ENCODE measurements at regions not wholly inside any gene's neighbourhood (a gene's known extent, or its start where the extent isn't known, plus 50 kb on each side); places are given as distances from the start of the nearest gene placed in this dataset.
"Not testable (repeated sequence)": the region's sequence is repeated elsewhere in the genome, so short reads cannot be mapped to it uniquely, and the experiment has no call there.

DNA sequence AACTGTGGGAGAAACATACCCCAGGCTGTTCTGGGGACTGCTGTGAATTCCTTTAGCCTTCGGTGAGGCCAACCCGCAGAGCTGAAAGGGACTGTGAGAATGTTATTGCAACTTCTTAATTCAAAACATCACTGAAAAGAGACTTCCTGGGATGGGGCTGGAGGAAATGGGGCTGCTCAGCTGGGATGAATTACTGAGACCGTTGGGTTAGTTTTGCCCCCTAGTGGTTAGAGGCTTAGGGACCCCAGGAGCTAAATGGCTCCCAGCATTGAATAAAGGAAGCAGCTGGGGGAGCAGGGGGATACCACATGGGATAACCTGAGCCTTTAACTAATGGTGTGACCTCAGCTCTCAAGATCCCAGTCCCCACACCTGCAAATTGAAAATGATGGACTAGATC, 941.1 kb upstream of the FANCL start:
- DNase-seq (ENCODE audit: low read depth in 3 of 3), result no peak

DNA sequence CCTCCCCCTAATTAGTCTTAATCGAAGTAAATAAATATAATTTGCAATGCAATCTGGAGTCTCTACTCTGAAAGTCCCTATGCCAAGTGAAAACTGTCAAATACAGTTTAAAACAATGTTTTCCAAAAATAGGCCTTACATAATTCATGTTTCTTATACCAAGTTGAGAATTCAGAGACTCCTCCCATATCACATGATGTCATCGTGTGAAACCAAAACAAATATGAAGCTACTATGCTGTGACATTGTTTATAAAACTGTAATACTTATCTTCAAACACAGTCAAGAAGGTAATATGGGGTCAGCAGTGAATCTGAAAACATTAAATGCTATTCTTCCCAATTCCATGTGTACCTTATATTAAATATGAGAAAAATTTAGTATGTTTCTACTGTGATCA, 940.2 kb upstream of the FANCL start:
- no peak for DNase-seq (ENCODE audit: low read depth in 3 of 3)

DNA sequence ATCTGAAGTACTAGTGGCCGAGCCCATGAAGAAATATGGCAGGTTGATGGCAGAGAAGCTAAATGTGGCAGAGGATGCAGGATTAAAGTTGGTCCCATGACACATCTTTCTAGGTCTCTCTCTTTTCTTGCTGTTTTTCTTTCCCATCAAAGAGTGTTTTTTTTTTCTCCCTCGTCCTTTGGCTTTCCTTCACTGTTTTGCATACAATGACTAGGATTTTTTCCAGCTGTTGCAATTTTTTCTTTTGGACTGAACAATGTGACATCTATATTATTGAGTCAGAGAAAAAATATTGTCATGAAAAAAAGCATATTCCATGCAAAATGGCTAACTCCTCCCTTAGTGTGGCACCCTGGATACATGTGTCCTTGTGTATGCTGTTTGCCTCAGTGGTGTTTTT, 939.5 kb upstream of the FANCL start:
- DNase-seq (ENCODE audit: low read depth in 3 of 3), result no peak

DNA sequence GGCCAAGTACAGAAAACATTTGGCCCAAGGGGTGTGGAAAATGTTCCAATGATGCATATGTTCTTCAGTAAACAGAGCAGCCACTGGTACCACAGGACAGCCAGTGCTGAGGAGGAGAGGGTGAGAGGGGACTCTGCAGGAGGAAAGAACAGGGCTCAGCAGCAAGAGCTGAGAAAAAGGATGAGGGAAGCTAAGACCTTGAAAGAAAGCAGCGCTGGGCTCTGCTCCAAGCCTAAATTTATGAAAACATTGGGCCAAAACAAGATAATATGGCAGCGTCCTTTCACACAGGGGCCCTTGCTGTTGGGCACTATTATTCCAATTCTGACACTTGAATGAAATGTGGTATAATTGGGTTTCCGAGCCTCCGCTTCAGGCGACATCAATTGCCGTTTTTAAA, 939.0 kb upstream of the FANCL start:
- DNase-seq (ENCODE audit: low read depth in 3 of 3), result no peak

DNA sequence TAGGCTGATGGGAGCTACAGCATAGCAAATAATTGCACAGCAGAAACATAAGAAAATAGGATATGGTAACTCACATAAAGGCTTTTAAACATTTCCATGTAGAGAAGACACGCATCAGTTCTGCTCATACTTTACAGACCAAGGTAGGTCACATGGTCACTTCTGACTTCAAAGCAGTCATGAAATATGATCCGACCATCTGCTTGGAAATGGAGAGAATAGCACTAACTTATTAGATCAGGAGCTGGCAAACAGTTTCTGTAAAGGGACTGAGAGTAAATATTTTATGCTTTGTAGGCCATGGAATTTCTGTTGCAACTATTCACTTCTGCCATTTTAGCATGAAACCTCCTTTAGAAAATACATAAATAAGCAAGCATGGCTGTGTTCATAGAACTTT, 936.6 kb upstream of the FANCL start:
- no peak for DNase-seq (ENCODE audit: low read depth in 3 of 3)

DNA sequence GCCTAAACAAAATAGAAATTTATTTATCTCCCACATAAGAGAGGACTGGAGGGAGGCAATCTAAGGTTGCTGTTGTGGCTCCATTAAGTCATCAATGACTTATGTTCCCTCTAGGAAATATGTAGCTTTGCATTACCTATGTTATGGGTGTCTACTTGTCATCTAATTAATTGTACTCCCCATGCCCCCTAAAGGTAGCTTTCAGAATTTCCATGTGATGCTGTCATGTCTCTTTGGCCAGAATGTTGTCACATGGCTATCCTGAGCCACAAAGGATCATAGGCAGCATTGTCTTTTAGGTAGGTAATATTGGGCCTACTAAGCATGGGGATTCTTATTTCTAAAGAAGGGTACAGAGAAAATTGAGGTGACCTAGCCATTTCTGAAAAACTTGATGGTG, 935.6 kb upstream of the FANCL start:
- no peak for DNase-seq (ENCODE audit: low read depth in 3 of 3)

DNA sequence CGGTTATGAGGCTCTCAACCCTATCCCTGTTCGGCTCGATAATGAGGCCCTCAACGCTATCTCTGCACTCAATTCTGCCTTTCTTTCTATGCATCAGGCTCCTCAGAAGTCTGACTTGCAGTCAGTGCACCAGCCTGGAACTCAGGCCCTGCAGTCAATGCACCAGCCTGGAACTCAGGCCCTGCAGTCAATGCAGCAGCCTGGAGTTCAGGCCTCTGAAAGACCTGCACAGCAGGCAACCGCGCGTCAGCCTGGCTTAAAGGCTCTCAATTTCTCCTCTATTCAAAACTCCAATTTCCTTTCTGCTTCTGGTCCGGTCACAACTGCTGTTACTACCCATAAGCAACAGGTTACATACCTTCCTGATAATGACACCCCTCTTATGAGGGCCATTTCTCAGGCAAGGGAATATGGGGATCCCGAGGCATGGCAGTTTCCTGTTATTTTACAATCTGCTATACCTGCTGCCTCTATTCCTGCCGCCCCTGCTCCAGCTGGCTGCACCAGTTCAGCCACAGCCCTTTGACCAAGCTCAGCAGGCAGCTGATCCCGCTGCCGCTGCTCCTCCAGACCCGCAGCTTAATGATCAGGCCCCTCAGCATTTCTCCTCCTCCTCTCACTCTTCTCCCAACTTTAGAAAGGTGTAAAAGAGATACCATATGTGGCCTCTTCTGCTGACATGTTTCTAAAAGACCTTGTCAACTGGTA, 933.6 kb upstream of the FANCL start:
- no peak for DNase-seq (ENCODE audit: low read depth in 3 of 3)

DNA sequence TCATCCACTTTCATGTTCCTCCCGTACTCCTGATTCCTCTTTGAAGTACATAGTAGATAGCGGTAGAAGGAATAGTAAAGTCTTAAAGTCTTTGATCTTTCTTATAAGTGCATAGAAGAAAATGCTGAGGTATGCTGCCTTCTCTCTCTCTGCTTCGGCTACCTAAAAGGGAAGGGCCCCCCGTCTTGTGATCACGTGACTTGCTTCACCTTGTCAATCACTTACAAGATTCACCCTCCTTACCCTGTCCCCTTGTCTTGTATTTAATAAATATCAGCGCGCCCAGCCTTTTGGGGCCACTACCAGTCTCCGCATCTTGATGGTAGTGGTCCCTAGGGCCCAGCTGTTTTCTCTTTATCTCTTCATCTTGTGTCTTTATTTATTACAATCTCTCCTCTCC, 932.2 kb upstream of the FANCL start:
- no peak for DNase-seq (ENCODE audit: low read depth in 3 of 3)

DNA sequence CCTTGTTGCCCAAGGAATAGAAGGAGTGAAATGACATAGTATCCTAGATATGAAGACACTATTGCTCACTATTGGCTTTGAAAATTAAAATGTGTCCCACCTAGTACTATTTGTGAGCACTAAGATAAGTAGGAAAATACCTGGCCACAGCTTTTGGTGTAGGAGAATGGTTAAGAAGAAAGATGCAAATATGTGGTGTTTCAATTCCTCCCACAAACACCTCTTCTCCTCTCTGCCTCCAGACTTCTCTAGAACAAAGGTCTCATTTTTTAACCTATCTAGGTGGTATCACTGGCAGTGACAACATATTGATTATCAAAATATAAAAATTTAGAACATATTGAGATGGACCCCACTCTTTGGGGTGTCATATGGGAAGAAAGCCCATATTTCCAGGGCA, 929.9 kb upstream of the FANCL start:
- no peak for DNase-seq (ENCODE audit: low read depth in 3 of 3)

DNA sequence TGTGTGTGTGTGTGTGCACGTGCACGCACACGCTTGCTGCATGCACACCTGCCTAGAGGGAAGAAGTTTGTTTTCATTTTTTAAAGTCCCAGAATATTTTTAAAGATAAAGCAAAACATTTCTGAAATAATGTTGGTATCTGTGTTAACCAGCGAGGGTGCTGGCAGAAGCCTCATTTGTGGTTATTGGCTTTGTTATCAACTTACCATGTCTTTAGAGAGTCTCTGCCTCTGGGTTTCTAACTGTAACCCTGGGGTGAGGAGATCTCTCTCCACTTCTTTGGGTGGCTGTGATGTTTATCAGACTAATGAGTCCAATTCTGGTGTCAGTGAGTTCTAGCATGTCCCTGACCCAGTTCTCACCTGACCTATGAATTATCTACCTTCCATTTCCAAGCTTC, 927.6 kb upstream of the FANCL start:
- no peak for DNase-seq (ENCODE audit: low read depth in 3 of 3)

DNA sequence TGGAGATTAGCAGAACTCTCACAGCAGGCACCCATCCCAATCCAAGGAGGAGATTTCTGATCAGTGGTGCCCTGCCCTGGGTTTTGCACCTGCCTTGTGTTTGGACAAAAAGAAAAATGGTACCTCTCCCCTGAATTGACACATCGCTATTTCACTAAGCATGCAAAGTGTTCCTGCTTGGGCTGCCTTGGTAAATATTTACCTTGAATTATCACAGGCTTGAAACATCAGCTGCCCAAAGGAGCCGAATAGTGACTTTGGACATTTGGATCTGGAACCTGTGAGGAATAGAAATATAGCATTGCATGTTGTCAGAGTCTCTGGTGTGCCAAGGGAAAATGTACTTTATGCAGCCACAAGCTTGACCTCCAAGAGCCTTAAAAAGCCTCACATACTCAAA, 926.4 kb upstream of the FANCL start:
- no peak for DNase-seq (ENCODE audit: low read depth in 3 of 3)

DNA sequence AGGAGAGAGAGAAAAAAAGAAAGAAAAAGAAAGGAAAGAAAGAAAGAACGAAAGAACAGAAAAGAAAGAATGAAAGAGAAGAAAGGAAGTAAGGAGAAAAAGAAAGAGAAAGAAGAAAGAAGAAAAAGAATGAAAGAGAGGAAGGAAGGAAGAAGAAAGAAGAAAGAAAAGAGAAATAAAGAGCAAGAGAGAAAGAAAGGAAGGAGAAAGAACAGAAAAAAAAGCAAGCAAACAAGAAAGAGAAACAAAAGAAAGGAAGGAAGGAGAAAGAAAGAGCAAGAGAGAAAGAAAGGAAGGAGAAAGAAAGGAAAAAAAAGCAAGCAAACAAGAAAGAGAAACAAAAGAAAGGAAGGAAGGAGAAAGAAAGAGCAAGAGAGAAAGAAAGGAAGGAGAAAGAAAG, 916.8 kb upstream of the FANCL start:
- DNase-seq (ENCODE audit: low read depth in 3 of 3), result not testable (repeated sequence)

DNA sequence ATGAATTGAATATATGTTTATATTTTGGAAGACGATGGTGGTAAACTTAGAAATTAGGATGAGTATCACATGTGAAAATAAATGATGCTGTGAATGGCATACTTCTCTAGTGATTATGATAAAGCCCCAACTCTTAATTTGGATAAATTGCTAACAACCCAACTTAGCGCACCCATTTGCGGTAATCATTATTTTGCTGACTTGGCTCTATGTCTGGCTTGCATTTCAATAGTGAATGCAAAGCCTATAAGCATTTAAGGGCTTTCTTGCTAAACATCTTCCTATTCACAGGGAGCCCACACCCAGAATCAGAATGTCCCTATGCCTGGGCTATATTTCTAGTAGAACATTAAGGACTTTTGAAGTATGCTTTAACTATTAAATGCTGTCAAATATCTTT, 910.7 kb upstream of the FANCL start:
- no peak for DNase-seq (ENCODE audit: low read depth in 3 of 3)

DNA sequence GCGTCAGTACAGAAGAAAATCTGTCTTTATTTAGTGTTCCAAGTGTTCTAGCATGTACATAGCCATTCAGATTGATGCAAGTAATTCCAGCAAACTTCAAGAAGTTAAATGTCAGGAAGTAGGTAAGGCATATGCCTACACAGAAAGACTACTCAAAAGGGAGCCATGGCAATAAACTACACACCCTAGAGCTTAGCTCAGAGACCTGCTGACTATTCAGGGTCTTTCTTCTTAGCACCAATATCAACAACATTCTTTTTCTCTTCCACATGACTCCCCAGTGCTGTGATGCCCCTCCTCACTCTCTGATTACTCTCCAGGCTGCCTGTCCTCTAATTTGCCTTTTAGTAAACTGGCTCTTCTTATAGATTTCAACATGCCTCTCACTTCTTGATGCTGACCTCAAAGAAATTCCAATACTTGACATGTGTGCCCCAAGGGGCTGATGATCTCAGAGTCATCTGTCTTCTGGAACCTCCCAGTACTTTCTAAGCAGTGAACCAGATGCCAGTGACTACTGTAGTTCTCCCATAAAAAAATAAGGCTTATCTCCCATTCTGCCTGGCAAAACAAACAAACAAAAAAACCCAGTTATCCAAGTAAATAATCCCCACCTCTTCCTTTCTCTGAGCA, 909.2 kb upstream of the FANCL start:
- DNase-seq (ENCODE audit: low read depth in 3 of 3), result no peak

DNA sequence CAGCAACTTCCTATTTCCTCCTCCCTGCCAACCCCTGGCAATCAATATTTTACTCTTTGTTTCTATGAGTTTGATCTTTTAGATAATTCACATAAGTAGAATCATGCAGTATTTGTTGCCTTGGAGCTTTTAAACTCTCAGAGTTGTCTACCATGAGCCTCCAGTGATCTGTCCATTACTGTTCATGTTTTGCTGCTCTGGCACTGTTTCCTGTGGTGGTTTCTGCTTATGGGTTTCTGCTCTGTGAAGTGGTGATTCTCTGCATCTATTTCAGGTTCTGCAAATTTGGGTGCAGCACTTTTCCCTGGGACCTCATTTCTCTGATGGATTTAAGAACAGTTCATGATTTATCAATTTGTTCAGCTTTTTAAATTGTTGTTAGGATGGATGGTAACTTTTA, 908.1 kb upstream of the FANCL start:
- DNase-seq (ENCODE audit: low read depth in 3 of 3), result no peak

DNA sequence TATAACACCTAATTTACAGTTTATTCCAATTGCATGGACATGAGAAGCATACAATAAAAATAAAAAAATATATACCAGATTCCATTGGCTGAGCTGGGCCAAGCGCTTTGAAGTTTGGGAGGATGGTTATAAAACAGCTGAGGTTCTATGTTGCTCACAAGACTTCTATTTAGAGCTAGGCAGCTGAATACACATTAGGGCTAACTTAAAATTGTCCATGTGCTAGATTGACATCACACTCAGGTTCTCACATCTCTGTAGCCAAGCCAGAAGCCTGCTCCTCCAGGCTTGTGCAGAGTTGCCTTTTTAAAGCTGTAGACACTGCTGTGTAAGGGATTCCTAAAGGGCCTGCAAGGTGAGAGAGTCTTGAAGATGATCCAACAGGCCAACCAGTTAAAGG, 871.1 kb upstream of the FANCL start:
- no peak for DNase-seq (ENCODE audit: low read depth in 3 of 3)

DNA sequence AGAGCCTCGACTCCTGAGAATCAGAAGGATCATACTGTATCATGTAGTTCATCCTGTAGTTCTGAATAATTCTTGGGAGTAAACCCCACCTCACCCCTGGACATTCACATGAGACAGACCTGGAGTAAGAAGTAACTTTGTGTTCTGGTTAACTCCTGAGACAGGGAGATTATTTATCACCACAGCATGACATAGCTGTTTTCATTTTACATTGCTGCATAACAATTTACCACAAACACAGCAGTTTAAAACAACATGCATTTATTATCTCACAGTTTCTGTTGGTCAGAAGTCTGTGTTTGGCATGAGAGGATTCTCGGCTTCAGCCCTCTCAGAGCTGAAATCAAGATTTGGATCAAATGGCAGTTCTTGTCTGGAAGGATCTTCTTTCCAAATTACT, 855.8 kb upstream of the FANCL start:
- DNase-seq (ENCODE audit: low read depth in 3 of 3), result no peak

DNA sequence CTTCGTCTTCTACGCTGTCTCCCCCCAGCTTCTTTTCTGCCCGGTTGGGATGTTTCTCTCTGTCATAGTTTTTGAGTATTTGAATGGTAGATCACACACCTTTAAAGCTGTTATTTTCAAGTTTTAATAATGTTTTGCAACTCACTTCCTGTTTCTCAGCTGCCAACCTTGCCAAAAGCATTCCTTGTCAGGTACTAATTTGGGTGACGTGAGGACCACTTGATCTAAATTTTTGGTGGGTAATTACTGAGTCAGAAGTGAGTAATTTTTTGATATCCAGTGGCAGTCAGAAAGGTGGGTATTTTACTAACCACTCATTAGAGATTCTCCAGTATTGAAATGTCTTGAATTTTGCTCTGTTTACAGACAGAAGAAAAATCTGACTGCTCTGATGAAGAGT, 852.4 kb upstream of the FANCL start:
- no peak for DNase-seq (ENCODE audit: low read depth in 3 of 3)

DNA sequence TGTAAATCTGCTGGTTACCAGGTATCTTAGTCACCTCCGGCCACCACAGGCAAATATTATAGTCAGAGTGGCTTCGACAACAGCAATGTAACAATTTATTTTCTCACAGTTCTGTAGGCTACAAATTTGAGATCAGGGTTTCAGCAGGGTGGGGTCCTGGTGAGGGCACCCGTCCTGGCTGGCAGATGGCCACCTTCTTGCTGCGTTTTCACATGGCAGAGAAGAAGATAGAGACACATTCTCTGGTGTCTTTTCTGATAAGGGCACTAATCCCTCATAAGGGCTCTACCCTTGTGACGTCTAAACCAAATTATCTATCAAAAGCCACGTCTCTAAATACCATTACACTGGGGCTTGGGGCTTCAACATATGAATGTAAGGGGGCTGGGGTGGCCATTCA, 843.2 kb upstream of the FANCL start:
- no peak for DNase-seq (ENCODE audit: low read depth in 3 of 3)

DNA sequence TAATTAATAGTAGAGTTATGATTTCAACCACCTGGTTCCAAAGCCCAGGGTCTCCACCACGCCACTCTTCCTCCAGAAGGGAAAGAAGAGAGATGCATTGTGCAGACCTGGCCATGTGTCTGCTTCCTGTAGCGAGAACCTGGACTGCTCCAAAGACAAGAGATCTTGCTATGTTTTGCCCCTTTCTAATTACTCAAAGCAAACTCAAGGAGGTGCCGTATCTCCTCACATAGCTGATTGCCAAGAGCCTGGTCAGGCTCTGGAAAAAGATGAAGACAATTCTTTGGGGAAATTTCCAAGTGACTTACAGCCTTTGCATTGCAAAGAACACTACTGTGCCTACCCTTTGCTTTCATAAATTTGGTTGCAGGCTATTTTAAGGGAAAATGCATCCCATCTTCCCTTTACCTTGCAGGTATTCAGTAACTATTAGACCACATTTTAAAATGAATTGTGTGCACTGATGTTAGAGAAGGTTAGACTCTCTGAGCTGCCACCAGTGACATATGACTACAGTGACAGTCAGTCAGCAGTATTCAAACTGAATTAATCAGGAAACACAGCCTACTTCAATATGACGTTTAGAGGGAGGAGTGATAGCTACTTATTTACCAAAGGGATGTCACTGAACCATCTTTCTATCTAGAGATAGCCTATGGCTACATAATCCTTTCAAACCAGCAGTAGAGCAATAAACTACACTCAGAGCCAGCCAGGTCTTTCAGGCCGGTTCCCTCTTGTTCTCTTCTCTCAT, 842.1 kb upstream of the FANCL start:
- no peak for DNase-seq (ENCODE audit: low read depth in 3 of 3)

DNA sequence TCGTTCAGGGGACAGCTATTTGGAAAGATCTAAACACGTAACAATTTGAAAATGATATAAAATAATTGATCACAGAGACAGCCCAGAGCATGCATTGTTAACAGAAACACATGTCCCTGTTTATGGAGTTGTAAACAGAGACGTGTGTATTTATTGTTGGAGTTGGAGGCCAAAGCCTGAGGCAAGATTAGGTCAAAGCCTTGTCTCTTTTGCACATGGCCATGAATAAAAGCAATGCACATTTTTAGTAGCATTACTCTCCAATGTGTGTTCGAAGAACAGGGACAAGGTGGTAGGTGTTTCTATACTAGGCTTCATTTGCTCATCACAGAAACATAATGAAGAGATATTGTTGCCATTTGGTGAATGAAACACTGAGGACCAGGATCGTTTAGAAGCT, 841.5 kb upstream of the FANCL start:
- no peak for DNase-seq (ENCODE audit: low read depth in 3 of 3)

DNA sequence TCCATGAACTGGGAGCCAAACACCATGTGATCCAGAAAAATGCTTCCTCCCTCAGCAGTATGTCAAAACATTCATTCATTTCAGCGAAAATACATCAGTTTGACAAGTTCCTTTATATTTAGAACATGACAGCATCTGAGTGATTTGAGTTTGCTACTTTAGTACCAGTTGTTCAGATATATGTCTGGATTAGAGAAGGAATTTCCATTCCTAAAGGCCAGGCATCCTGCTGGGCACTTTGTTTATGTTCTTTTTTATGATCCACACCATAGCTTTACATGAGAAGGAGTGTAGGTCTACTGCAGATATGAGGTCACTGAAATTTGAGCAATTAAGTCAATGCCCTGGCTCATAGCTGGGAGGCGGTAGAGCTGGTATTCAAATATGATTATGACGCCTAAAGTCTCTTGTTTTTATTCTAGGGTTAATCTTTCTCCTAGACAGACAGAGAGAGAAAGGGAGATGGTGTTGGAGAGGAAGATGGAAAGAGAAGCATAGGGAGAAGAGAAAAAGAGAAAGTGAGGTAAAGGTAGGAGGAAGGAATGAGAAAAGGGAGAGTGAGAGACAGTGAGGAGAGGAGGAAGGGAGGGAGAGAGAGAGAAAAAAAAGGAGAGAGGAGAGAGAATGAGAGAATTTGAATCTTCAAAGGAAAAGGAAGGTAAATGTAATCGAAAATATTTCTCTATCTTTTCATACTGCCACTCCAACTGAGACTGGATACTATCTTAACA, 839.5 kb upstream of the FANCL start:
- no peak for DNase-seq (ENCODE audit: low read depth in 3 of 3)

Data from stimulated activated CD4-positive, alpha-beta T cell treated with anti-CD3 and anti-CD28 coated beads, TNF-alpha, amount 100 ng/mL, for 4 hours (primary cell).